PFSK-1 (cell line): ENCODE measurements at regions not wholly inside any gene's neighbourhood (a gene's known extent, or its start where the extent isn't known, plus 50 kb on each side); places are given as distances from the start of the nearest gene placed in this dataset.

Experiments
- POLR2AphosphoS5 ChIP-seq: IDR thresholded peaks from 2 replicates; pipeline ENCODE4 v1.6.1; 2012; ENCODE audit warnings: low read depth, mild to moderate bottlenecking, control low read depth, low read length, moderate library complexity
- SIN3A ChIP-seq: IDR thresholded peaks from 2 replicates; pipeline ENCODE4 v1.6.1; 2012; ENCODE audit warnings: mild to moderate bottlenecking, low read length, moderate library complexity, borderline replicate concordance; ENCODE audit not compliant: insufficient read depth

DNA sequence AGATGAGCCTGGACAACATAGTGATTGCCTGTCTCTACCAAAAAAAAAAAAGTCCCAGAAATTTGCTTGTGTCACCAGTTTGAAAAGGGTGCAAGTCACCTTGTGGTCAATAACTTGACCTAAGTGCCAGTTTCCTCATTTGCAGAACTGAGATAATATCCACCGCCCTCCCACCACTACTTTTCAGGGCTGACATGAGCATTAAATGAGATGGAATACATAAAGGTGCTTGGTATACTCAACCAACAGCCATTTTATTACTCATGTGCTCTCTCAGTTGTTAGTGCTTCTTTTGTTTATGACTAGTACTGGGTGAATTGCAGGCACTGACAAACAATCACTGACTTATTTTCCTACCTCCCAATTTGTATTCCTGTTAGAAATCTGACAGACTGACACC, 340.5 kb upstream of the SATB1 start:
- TF ChIP-seq SIN3A (no peak), POLR2AphosphoS5 (no peak)
